Stimulated activated CD4-positive, alpha-beta T cell treated with anti-CD3 and anti-CD28 coated beads, Interleukin-12 subunit alpha, Interleukin-12 subunit beta, amount 100 ng/mL, for 4 hours (primary cell): ENCODE measurements at regions not wholly inside any gene's neighbourhood (a gene's known extent, or its start where the extent isn't known, plus 50 kb on each side); places are given as distances from the start of the nearest gene placed in this dataset.
A peak's percentile ranks its signal among the peaks of the same experiment; 100 is the strongest.

Experiments
- DNase-seq: peaks from one replicate; pipeline ENCODE4 v3.0.0-alpha.2; 2020

GRCh38 chr3:107428051-107428858 lies 51.0 kb downstream of the CCDC54 start:
- no peak for DNase-seq

GRCh38 chr3:107429320-107430181 lies 52.3 kb downstream of the CCDC54 start:
- DNase-seq, result peak; percentile 54

- no peak for DNase-seq
These were observed 53.2 kb downstream of the CCDC54 start for GRCh38 chr3:107430214-107430995.

GRCh38 chr3:107430996-107431245 lies 53.7 kb downstream of the CCDC54 start:
- peak; percentile 22 for DNase-seq

GRCh38 chr3:107431246-107432012 lies 54.2 kb downstream of the CCDC54 start:
- DNase-seq, result peak; percentile 50

GRCh38 chr3:107432013-107432515 lies 54.8 kb downstream of the CCDC54 start:
- DNase-seq, result no peak

- no peak for DNase-seq
These were observed 55.4 kb downstream of the CCDC54 start for GRCh38 chr3:107432646-107433045.

GRCh38 chr3:107436029-107436428 lies 58.8 kb downstream of the CCDC54 start:
- no peak for DNase-seq

- no peak for DNase-seq
These were observed 61.4 kb downstream of the CCDC54 start for GRCh38 chr3:107438671-107439070.

- no peak for DNase-seq
These were observed 64.4 kb downstream of the CCDC54 start for GRCh38 chr3:107441617-107442016.

GRCh38 chr3:107443461-107443860 lies 66.2 kb downstream of the CCDC54 start:
- DNase-seq, result no peak

GRCh38 chr3:107446706-107447105 lies 69.5 kb downstream of the CCDC54 start:
- DNase-seq, result no peak

- no peak for DNase-seq
These were observed 72.4 kb upstream of the BBX start for GRCh38 chr3:107450254-107450893.

GRCh38 chr3:107452436-107452835 lies 70.3 kb upstream of the BBX start:
- no peak for DNase-seq

GRCh38 chr3:107453504-107453903 lies 69.3 kb upstream of the BBX start:
- DNase-seq, result no peak

- DNase-seq, result no peak
These were observed 67.1 kb upstream of the BBX start for GRCh38 chr3:107455621-107456020.

GRCh38 chr3:107456501-107456900 lies 66.3 kb upstream of the BBX start:
- DNase-seq, result no peak

GRCh38 chr3:107458871-107459270 lies 63.9 kb upstream of the BBX start:
- DNase-seq, result no peak

GRCh38 chr3:107461721-107462120 lies 61.0 kb upstream of the BBX start:
- DNase-seq, result no peak

- DNase-seq, result no peak
These were observed 58.7 kb upstream of the BBX start for GRCh38 chr3:107464037-107464436.

GRCh38 chr3:107465064-107465631 lies 57.6 kb upstream of the BBX start:
- no peak for DNase-seq

GRCh38 chr3:107468782-107469181 lies 54.0 kb upstream of the BBX start:
- no peak for DNase-seq
